GM12865 (cell line): ENCODE measurements at regions not wholly inside any gene's neighbourhood (a gene's known extent, or its start where the extent isn't known, plus 50 kb on each side); places are given as distances from the start of the nearest gene placed in this dataset.
"Not testable (repeated sequence)": the region's sequence is repeated elsewhere in the genome, so short reads cannot be mapped to it uniquely, and the experiment has no call there.

Source experiments
- DNase-seq: peaks from one replicate; pipeline ENCODE4 v3.0.0; 2010; ENCODE audit warnings: low read depth
- H3K4me3 ChIP-seq: 2 replicates; pipeline ENCODE4 v1.5.1; 2011; ENCODE audit warnings: mild to moderate bottlenecking, low read depth, low read length, control low read depth
- CTCF ChIP-seq: IDR thresholded peaks from 2 replicates; pipeline ENCODE4 v1.5.1; 2011; ENCODE audit warnings: low read length, control low read depth, low read depth, inconsistent platforms; ENCODE audit not compliant: insufficient read depth; ENCODE audit errors: missing control alignments

- DNase-seq, H3K4me3 ChIP-seq: not testable (repeated sequence)
Observed at GRCh38 chr10:29363930-29364329, 75.1 kb downstream of the LYZL1 start.

- not testable (repeated sequence) for DNase-seq, H3K4me3 ChIP-seq
Observed at GRCh38 chr10:29366206-29366605, 77.3 kb downstream of the LYZL1 start.

GRCh38 chr10:29369419-29369818, 80.5 kb downstream of the LYZL1 start:
- H3K4me3 ChIP-seq: no peak overlapping the region
- DNase-seq: no peak
- no peak for TF ChIP-seq CTCF

- TF ChIP-seq CTCF: no peak
- no peak overlapping the region for H3K4me3 ChIP-seq
- no peak for DNase-seq
Observed at GRCh38 chr10:29370097-29371092, 81.5 kb downstream of the LYZL1 start.

GRCh38 chr10:29372920-29373319, 84.0 kb downstream of the LYZL1 start:
- no peak for TF ChIP-seq CTCF
- DNase-seq: no peak
- H3K4me3 ChIP-seq: no peak overlapping the region

GRCh38 chr10:29374162-29374561, 85.3 kb downstream of the LYZL1 start:
- no peak for DNase-seq
- no peak for TF ChIP-seq CTCF
- H3K4me3 ChIP-seq: no peak overlapping the region

- DNase-seq: no peak
- TF ChIP-seq CTCF: no peak
- H3K4me3 ChIP-seq: no peak overlapping the region
Observed at GRCh38 chr10:29375888-29376287, 87.0 kb downstream of the LYZL1 start.
